HCT116 (cell line): ENCODE measurements at regions not wholly inside any gene's neighbourhood (a gene's known extent, or its start where the extent isn't known, plus 50 kb on each side); places are given as distances from the start of the nearest gene placed in this dataset.

ENCODE experiments used
- ATAC-seq: fragments of 200-7000 bp; cut with Tn5 transposase; 2 replicates; pipeline ENCODE4 v1.9.1; 2020; ENCODE audit warnings: mild to moderate bottlenecking, moderate library complexity
- BruUV-seq: library from RNA; stranded (reverse); fragments of 400-500 nt; replicated peaks from 2 replicates; lab custom pipeline; 2021; lab: Mats Ljungman, UMichigan
- CTCF ChIA-PET: fragments of 300-600 bp; sonication (Branson Sonifier 250); formaldehyde crosslinking; loops from one replicate; lab custom pipeline; 2021; ENCODE audit warnings: antibody characterized with exemption; lab: Charles Lee
- POLR2A ChIA-PET: fragments of 300-600, 350-600 bp; sonication (Branson Sonifier 250); formaldehyde crosslinking; loops from one replicate; lab custom pipeline; 2021; ENCODE audit warnings: antibody characterized with exemption; lab: Charles Lee
- RAD21 ChIA-PET, 2 experiments: fragments of 300-600 bp; sonication (Branson Sonifier 250); formaldehyde crosslinking; loops; one replicate each; lab custom pipeline; 2023; ENCODE audit warnings: low total read pairs in 2 of 2; ENCODE audit not compliant: uncharacterized antibody in 2 of 2, unreplicated experiment in 2 of 2, low non-redundant PET in 1 of 2; lab: Charles Lee
- DNase-seq: peaks from one replicate; pipeline ENCODE4 v3.0.0-alpha.2; 2010; ENCODE audit warnings: low read depth, low spot score
- H2AFZ ChIP-seq: fragments of 200-600 bp; shearing (Covaris generic), sonication (generic); 2 replicates; pipeline ENCODE4 v1.6.1; 2017; ENCODE audit warnings: low read depth, mixed run types, mixed read lengths, antibody characterized with exemption, low read length; ENCODE audit not compliant: poor library complexity, severe bottlenecking
- H3K27ac ChIP-seq: 2 replicates; pipeline ENCODE4 v1.5.1; 2012; ENCODE audit warnings: low read depth, low read length
- H3K27me3 ChIP-seq: fragments of 200-600 bp; sonication (generic); 2 replicates; pipeline ENCODE4 v1.6.1; 2016; ENCODE audit warnings: mixed run types, low read length, mixed read lengths; ENCODE audit not compliant: insufficient read depth
- H3K36me3 ChIP-seq, 2 experiments: fragments of 200-500 bp in 1 of 2; fragments of 200-600 bp in 1 of 2; sonication (Bioruptor generic) in 1 of 2; sonication (generic) in 1 of 2; 2 replicates each; pipeline versions ENCODE4 v1.5.1 to v1.6.1; 2014 to 2016; ENCODE audit warnings: low read length in 2 of 2, inconsistent platforms in 1 of 2, mixed read lengths in 1 of 2, mixed run types in 1 of 2; ENCODE audit not compliant: insufficient read depth in 2 of 2, control insufficient read depth in 1 of 2
- H3K4me1 ChIP-seq, 2 experiments: fragments of 200-600 bp in 1 of 2; sonication (generic) in 1 of 2; 2 replicates each; pipeline versions ENCODE4 v1.5.1 to v1.6.1; 2012 to 2017; ENCODE audit warnings: low read length in 2 of 2, inconsistent platforms in 1 of 2, mild to moderate bottlenecking in 1 of 2, mixed read lengths in 1 of 2, mixed run types in 1 of 2, moderate library complexity in 1 of 2; ENCODE audit not compliant: insufficient read depth in 2 of 2, control insufficient read depth in 1 of 2
- H3K4me2 ChIP-seq: fragments of 200-600 bp; sonication (generic); 2 replicates; pipeline ENCODE4 v1.6.1; 2017; ENCODE audit warnings: mixed run types, low read length, mixed read lengths
- H3K4me3 ChIP-seq, 2 experiments: fragments of 200-600 bp in 1 of 2; sonication (generic) in 1 of 2; replicated peaks in 1 of 2; 2 replicates each; pipeline ENCODE4 v1.5.1; 2011 to 2016; ENCODE audit warnings: low read length in 2 of 2, control low read depth in 1 of 2, low read depth in 1 of 2, mild to moderate bottlenecking in 1 of 2, mixed read lengths in 1 of 2, mixed run types in 1 of 2
- H3K79me2 ChIP-seq: fragments of 200-600 bp; sonication (generic); 2 replicates; pipeline ENCODE4 v1.6.1; 2017; ENCODE audit warnings: mild to moderate bottlenecking, mixed run types, low read length, moderate library complexity, mixed read lengths; ENCODE audit not compliant: insufficient read depth
- H3K9ac ChIP-seq: fragments of 200-600 bp; sonication (generic); 2 replicates; pipeline ENCODE4 v1.6.1; 2016; ENCODE audit warnings: low read length, mixed read lengths
- H3K9me2 ChIP-seq: fragments of 200-600 bp; sonication (generic), shearing (Covaris generic); 2 replicates; pipeline ENCODE4 v1.6.1; 2017; ENCODE audit warnings: mixed run types, mild to moderate bottlenecking, moderate library complexity; ENCODE audit not compliant: insufficient read depth
- H3K9me3 ChIP-seq, 2 experiments: fragments of 200-500 bp in 1 of 2; fragments of 200-600 bp in 1 of 2; sonication (Bioruptor generic) in 1 of 2; sonication (generic) in 1 of 2; 2 replicates each; pipeline ENCODE4 v1.6.1; 2014 to 2017; ENCODE audit warnings: low read length in 2 of 2, mixed read lengths in 2 of 2, inconsistent platforms in 1 of 2, low read depth in 1 of 2, mild to moderate bottlenecking in 1 of 2, mixed run types in 1 of 2, moderate library complexity in 1 of 2; ENCODE audit not compliant: control insufficient read depth in 1 of 2, insufficient read depth in 1 of 2
- H4K20me1 ChIP-seq: fragments of 200-600 bp; sonication (generic), shearing (Covaris generic); 2 replicates; pipeline ENCODE4 v1.6.1; 2017; ENCODE audit warnings: mixed run types, mild to moderate bottlenecking, moderate library complexity; ENCODE audit not compliant: insufficient read depth
- CBX3 ChIP-seq: IDR thresholded peaks from 2 replicates; pipeline ENCODE4 v1.6.1; 2012; ENCODE audit warnings: low read depth
- EZH2 ChIP-seq: fragments of 200-600 bp; sonication (generic); IDR thresholded peaks from 2 replicates; pipeline ENCODE4 v1.6.1; 2017; ENCODE audit warnings: antibody characterized with exemption, mixed run types
- EZH2phosphoT487 ChIP-seq: fragments of 200-600 bp; IDR thresholded peaks from 2 replicates; pipeline ENCODE4 v1.6.1; 2018; ENCODE audit warnings: antibody characterized with exemption, borderline replicate concordance
- JUND ChIP-seq: IDR thresholded peaks from 2 replicates; pipeline ENCODE4 v1.6.1; 2012
- MAX ChIP-seq: IDR thresholded peaks from 2 replicates; pipeline ENCODE4 v1.6.1; 2012
- RAD21 ChIP-seq: IDR thresholded peaks from 2 replicates; pipeline ENCODE4 v1.6.1; 2012; ENCODE audit warnings: low read depth, mild to moderate bottlenecking
- TCF7L2 ChIP-seq: IDR thresholded peaks from 2 replicates; pipeline ENCODE4 v1.7.0; 2011; ENCODE audit warnings: borderline replicate concordance, inconsistent platforms; ENCODE audit not compliant: insufficient read depth, insufficient read length; ENCODE audit errors: extremely low read depth
- YY1 ChIP-seq: IDR thresholded peaks from 2 replicates; pipeline ENCODE4 v1.6.1; 2011; ENCODE audit warnings: low read length, low read depth, moderate library complexity, mild to moderate bottlenecking; ENCODE audit not compliant: insufficient replicate concordance; ENCODE audit errors: extremely low read depth
- intact Hi-C: fragments of 100-400 bp; cut with micrococcal nuclease; formaldehyde crosslinking; loops from 2 replicates; pipeline ENCODE4 v1.10.0; 2022
- TF ChIP-seq, protein P1 (sequence below), 3 experiments: fragments of 200-600 bp in 1 of 3; sonication (generic) in 1 of 3; IDR thresholded peaks in 2 of 3; conservative IDR thresholded peaks in 1 of 3; 2 replicates each; pipeline ENCODE4 v1.5.1; 2012 to 2017; ENCODE audit warnings: low read depth in 2 of 3, low read length in 2 of 3, antibody characterized with exemption in 1 of 3, borderline replicate concordance in 1 of 3, control low read depth in 1 of 3, mild to moderate bottlenecking in 1 of 3, mixed read lengths in 1 of 3, mixed run types in 1 of 3, moderate library complexity in 1 of 3; ENCODE audit not compliant: insufficient read depth in 1 of 3

DNA sequence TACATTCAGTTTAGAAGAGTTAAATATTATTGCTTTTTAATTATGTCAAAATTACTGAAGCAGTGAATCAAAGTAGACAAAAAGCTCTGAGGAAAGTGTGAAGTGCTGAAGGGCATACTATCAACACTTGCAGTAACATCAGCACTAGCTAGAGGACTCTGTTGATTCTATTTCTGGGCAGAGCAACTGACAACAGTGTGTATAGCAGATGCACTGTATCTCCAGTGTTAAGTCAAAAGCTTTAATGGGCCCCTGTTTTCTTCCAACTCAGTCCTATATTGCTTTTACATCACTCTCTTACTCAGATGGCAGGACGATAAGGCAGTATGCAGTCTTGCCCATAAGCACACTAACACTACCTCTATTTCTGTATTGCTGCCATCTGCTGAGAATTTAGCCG lies 435.2 kb upstream of the AMOT start:
- no peak overlapping the region for H3K4me3 ChIP-seq
- no peaks in the 10 kb centered on the region for H3K4me1 ChIP-seq
- BruUV-seq = no TSS peak
- ATAC-seq (no peak), DNase-seq (no peak)
- no peaks in the 10 kb centered on the region for H3K36me3 ChIP-seq
- H3K9ac ChIP-seq = no peak overlapping the region
- H3K79me2 ChIP-seq = no peaks in the 10 kb centered on the region
- TF ChIP-seq EZH2phosphoT487 = no peak
- no peak for TF ChIP-seq RAD21
- TF ChIP-seq MAX = no peak
- TF ChIP-seq TCF7L2 = no peak
- TF ChIP-seq YY1 = no peak
- TF ChIP-seq EZH2 = no peak
- TF ChIP-seq JUND = no peak
- TF ChIP-seq, protein P1, sequence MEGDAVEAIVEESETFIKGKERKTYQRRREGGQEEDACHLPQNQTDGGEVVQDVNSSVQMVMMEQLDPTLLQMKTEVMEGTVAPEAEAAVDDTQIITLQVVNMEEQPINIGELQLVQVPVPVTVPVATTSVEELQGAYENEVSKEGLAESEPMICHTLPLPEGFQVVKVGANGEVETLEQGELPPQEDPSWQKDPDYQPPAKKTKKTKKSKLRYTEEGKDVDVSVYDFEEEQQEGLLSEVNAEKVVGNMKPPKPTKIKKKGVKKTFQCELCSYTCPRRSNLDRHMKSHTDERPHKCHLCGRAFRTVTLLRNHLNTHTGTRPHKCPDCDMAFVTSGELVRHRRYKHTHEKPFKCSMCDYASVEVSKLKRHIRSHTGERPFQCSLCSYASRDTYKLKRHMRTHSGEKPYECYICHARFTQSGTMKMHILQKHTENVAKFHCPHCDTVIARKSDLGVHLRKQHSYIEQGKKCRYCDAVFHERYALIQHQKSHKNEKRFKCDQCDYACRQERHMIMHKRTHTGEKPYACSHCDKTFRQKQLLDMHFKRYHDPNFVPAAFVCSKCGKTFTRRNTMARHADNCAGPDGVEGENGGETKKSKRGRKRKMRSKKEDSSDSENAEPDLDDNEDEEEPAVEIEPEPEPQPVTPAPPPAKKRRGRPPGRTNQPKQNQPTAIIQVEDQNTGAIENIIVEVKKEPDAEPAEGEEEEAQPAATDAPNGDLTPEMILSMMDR (IDR thresholded peaks at IDR 0.05 in 2 of 3, conservative IDR thresholded peaks at IDR 0.05 in 1 of 3; ENCODE audit: borderline replicate concordance in 1 of 3, insufficient read depth in 1 of 3, low read depth in 2 of 3, low read length in 2 of 3) = no peak
- TF ChIP-seq CBX3 = no peak
- H3K9me3 ChIP-seq = no peaks in the 10 kb centered on the region
- intact Hi-C loops = no loop called here
- H3K4me2 ChIP-seq = no peak overlapping the region
- H3K27me3 ChIP-seq = no peaks in the 10 kb centered on the region
- no peak overlapping the region for H2AFZ ChIP-seq
- H3K9me2 ChIP-seq = no peaks in the 10 kb centered on the region
- H3K27ac ChIP-seq = no peak overlapping the region
- ChIA-PET POLR2A (no interaction called here), CTCF (interaction anchor here (1.1 kb wide), 2 partner anchors 15 to 466 kb away, joined by 3 read pairs; no protein-coding TSS in a partner anchor), RAD21 (no interaction called here)
- no peaks in the 10 kb centered on the region for H4K20me1 ChIP-seq
